ENCODE measurements at regions not wholly inside any gene's neighbourhood (a gene's known extent, or its start where the extent isn't known, plus 50 kb on each side); places are given as distances from the start of the nearest gene placed in this dataset.

DNA sequence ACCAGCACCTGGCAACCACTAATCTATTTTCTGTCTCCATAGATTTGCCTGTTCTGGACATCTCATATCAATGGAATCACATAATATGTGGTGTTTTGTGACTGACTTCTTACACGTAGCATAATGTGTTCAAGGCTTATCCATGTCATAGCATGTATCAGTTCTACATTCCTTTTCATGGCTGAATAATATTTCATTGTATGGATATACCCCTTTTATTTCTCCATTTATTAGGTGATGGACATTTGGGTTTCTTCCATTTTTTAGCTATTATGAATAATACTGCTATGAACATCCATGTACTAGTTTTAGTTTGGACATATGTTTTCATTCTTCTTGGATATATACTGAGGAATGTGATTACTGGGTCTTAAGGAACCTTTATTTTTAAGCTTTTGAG is 78.0 kb upstream of the OLIG2 start:
- TF ChIP-seq, protein P1, sequence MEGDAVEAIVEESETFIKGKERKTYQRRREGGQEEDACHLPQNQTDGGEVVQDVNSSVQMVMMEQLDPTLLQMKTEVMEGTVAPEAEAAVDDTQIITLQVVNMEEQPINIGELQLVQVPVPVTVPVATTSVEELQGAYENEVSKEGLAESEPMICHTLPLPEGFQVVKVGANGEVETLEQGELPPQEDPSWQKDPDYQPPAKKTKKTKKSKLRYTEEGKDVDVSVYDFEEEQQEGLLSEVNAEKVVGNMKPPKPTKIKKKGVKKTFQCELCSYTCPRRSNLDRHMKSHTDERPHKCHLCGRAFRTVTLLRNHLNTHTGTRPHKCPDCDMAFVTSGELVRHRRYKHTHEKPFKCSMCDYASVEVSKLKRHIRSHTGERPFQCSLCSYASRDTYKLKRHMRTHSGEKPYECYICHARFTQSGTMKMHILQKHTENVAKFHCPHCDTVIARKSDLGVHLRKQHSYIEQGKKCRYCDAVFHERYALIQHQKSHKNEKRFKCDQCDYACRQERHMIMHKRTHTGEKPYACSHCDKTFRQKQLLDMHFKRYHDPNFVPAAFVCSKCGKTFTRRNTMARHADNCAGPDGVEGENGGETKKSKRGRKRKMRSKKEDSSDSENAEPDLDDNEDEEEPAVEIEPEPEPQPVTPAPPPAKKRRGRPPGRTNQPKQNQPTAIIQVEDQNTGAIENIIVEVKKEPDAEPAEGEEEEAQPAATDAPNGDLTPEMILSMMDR (conservative IDR thresholded peaks at IDR 0.05; ENCODE audit: low read depth, low read length), result no peak
- TF ChIP-seq MAFK (IDR thresholded peaks at IDR 0.05; ENCODE audit: low read depth, low read length), result no peak

All from IMR-90 (cell line).